ENCODE measurements at regions not wholly inside any gene's neighbourhood (a gene's known extent, or its start where the extent isn't known, plus 50 kb on each side); places are given as distances from the start of the nearest gene placed in this dataset.

DNA sequence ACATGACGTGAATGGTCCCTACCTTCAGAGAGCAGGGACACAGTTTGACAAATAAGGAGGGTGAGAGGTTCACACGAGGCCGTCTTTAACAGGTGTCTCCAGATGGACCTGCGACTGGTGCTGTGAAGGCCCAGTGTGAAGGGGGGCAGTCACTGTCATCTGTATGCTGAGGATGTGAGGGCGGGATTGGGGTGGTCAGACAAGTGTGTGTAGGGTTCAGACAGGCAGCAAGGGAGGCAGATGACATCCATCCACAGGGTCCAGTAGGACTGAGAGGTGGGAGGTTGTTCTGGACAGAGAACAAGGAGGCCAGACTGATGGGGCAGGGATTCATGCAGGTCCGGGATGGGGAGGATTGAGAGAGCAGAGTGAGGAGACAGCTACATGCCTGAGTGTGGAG is 232.6 kb upstream of the GPR26 start:
- TF ChIP-seq POLR2A (IDR thresholded peaks at IDR 0.05; ENCODE audit: low read depth, low read length) (no peak), SPI1 (IDR thresholded peaks at IDR 0.05; ENCODE audit: low read depth, low read length) (no peak), PAX5 (IDR thresholded peaks at IDR 0.05; ENCODE audit: insufficient read depth, low read length, severe bottlenecking) (no peak), TAF1 (IDR thresholded peaks at IDR 0.05; ENCODE audit: low read depth, low read length) (no peak), POLR2AphosphoS5 (IDR thresholded peaks at IDR 0.05; ENCODE audit: low read depth, low read length) (no peak), POU2F2 (IDR thresholded peaks at IDR 0.05; ENCODE audit: low read depth, low read length) (no peak)
